IPS DF 19.7 (cell line): ENCODE measurements at regions not wholly inside any gene's neighbourhood (a gene's known extent, or its start where the extent isn't known, plus 50 kb on each side); places are given as distances from the start of the nearest gene placed in this dataset.

Source experiments
- DNase-seq: peaks from one replicate; pipeline ENCODE4 v3.0.0-alpha.2; 2013; ENCODE audit warnings: low read depth, low spot score

- DNase-seq, result no peak
These were observed 137.8 kb downstream of the CEP135 start for GRCh38 chr4:56086561-56086960.

GRCh38 chr4:56086073-56086541 lies 137.4 kb downstream of the CEP135 start:
- DNase-seq, result peak; percentile 20

- no peak for DNase-seq
These were observed 136.5 kb downstream of the CEP135 start for GRCh38 chr4:56085275-56085674.

- no peak for DNase-seq
These were observed 136.1 kb downstream of the CEP135 start for GRCh38 chr4:56084851-56085250.
